K562 (cell line): ENCODE measurements at regions not wholly inside any gene's neighbourhood (a gene's known extent, or its start where the extent isn't known, plus 50 kb on each side); places are given as distances from the start of the nearest gene placed in this dataset.

Experiments
- ATAC-seq: fragments of 200-7000 bp; cut with Tn5 transposase; 3 replicates; pipeline ENCODE4 v1.9.1; 2020; ENCODE audit warnings: moderate library complexity
- BruUV-seq: library from RNA; stranded (reverse); fragments of 400-500 nt; replicated peaks from 2 replicates; lab custom pipeline; 2021; lab: Mats Ljungman, UMichigan
- CTCF ChIA-PET: fragments of 300-600 bp; formaldehyde crosslinking; extraction: SDS; loops from one replicate; lab custom pipeline; 2021; ENCODE audit warnings: low intra/inter-chr PET ratio; lab: Yijun Ruan, JAX
- POLR2A ChIA-PET: fragments of 300-600, 350-650 bp; sonication (Branson Sonifier 250); formaldehyde crosslinking; extraction: SDS; loops from one replicate; lab custom pipeline; 2021; ENCODE audit warnings: antibody characterized with exemption, inconsistent platforms; lab: Yijun Ruan, JAX
- DNase-seq, 4 experiments: peaks; one replicate each; pipeline versions ENCODE4 v3.0.0 to v3.0.0-alpha.2; 2011 to 2018; ENCODE audit warnings: low spot score in 3 of 4, mixed read lengths in 3 of 4; ENCODE audit errors: extremely low read depth in 1 of 4
- FAIRE-seq: peaks from 2 replicates; lab custom pipeline; 2011; peaks lifted over from hg19 to GRCh38; lab: Jason Lieb, UNC
- H2AFZ ChIP-seq: 2 replicates; pipeline ENCODE4 v1.6.0; 2011; ENCODE audit warnings: low read depth, low read length, control low read depth, inconsistent platforms
- H3K27ac ChIP-seq: fragments of 200-600 bp; 3 replicates; pipeline ENCODE4 v1.8.0; 2011; ENCODE audit warnings: low read depth, mild to moderate bottlenecking, control low read depth, inconsistent platforms, low read length, moderate library complexity, mixed read lengths; ENCODE audit errors: extremely low read depth
- H3K27me3 ChIP-seq, 2 experiments: fragments of 300-600 bp in 1 of 2; 2 replicates in 1 of 2; 3 replicates in 1 of 2; pipeline versions ENCODE4 v1.6.0 to v1.8.0; 2011; ENCODE audit warnings: inconsistent platforms in 2 of 2, low read length in 2 of 2, mild to moderate bottlenecking in 1 of 2, mixed read lengths in 1 of 2, moderate library complexity in 1 of 2; ENCODE audit not compliant: control insufficient read depth in 2 of 2, insufficient read depth in 2 of 2
- H3K36me3 ChIP-seq: fragments of 300-600 bp; 3 replicates; pipeline ENCODE4 v1.8.0; 2011; ENCODE audit warnings: mild to moderate bottlenecking, low read length, inconsistent platforms; ENCODE audit not compliant: control insufficient read depth, insufficient read depth
- H3K4me1 ChIP-seq, 2 experiments: fragments of 200-600 bp in 1 of 2; replicated peaks in 1 of 2; 2 replicates in 1 of 2; 3 replicates in 1 of 2; pipeline versions ENCODE4 v1.5.1 to v1.8.0; 2011; ENCODE audit warnings: inconsistent platforms in 2 of 2, low read length in 2 of 2, mild to moderate bottlenecking in 1 of 2, mixed read lengths in 1 of 2, moderate library complexity in 1 of 2; ENCODE audit not compliant: control insufficient read depth in 2 of 2, insufficient read depth in 2 of 2
- H3K4me2 ChIP-seq: 2 replicates; pipeline ENCODE4 v1.6.1; 2011; ENCODE audit warnings: low read length, control low read depth, inconsistent platforms, mixed read lengths; ENCODE audit not compliant: insufficient read depth
- H3K4me3 ChIP-seq: fragments of 200-600 bp; sonication (generic), shearing (Covaris generic); 2 replicates; pipeline ENCODE4 v1.5.1; 2016; ENCODE audit warnings: control low read depth, inconsistent platforms
- H3K79me2 ChIP-seq: fragments of 200-600 bp; 3 replicates; pipeline ENCODE4 v1.8.0; 2011; ENCODE audit warnings: low read length, inconsistent platforms; ENCODE audit not compliant: control insufficient read depth, insufficient read depth
- H3K9ac ChIP-seq, 2 experiments: 2 replicates each; pipeline versions ENCODE4 v1.6.0 to v1.6.1; 2011; ENCODE audit warnings: low read depth in 2 of 2, low read length in 2 of 2, control low read depth in 1 of 2, inconsistent platforms in 1 of 2, mild to moderate bottlenecking in 1 of 2, mixed read lengths in 1 of 2; ENCODE audit not compliant: insufficient read depth in 1 of 2
- H3K9me1 ChIP-seq: one replicate; pipeline ENCODE4 v1.6.0; 2011; ENCODE audit warnings: inconsistent platforms, mild to moderate bottlenecking, low read length, moderate library complexity; ENCODE audit not compliant: control insufficient read depth, insufficient read depth
- H3K9me3 ChIP-seq: replicated peaks from 2 replicates; pipeline ENCODE4 v1.5.1; 2011; ENCODE audit warnings: low read depth, low read length, inconsistent platforms; ENCODE audit not compliant: control insufficient read depth, insufficient read depth
- H4K20me1 ChIP-seq: replicated peaks from 2 replicates; pipeline ENCODE4 v1.6.1; 2011; ENCODE audit warnings: low read length, inconsistent platforms, mixed read lengths; ENCODE audit not compliant: control insufficient read depth, insufficient read depth
- ESRRA ChIP-seq: fragments of 450-650 bp; IDR thresholded peaks from 2 replicates; pipeline ENCODE4 v1.6.1; 2014; ENCODE audit warnings: low read depth, mild to moderate bottlenecking, moderate library complexity, borderline replicate concordance
- GATAD2B ChIP-seq: fragments of 450-650 bp; IDR thresholded peaks from 2 replicates; pipeline ENCODE4 v1.6.1; 2017; ENCODE audit warnings: mild to moderate bottlenecking, borderline replicate concordance
- LARP7 ChIP-seq: fragments of 450-650 bp; IDR thresholded peaks from 2 replicates; pipeline ENCODE4 v1.6.1; 2016
- MEF2A ChIP-seq: IDR thresholded peaks from 2 replicates; pipeline ENCODE4 v1.6.1; 2011; ENCODE audit warnings: low read depth, mild to moderate bottlenecking, low read length, moderate library complexity; ENCODE audit not compliant: control insufficient read depth
- RBM39 ChIP-seq: fragments of 200-400 bp; formaldehyde crosslinking; optimal IDR thresholded peaks from 2 replicates; pipeline ENCODE3; 2018; ENCODE audit warnings: low read depth, low read length
- SP2 ChIP-seq: IDR thresholded peaks from 2 replicates; pipeline ENCODE4 v1.6.1; 2011; ENCODE audit warnings: mild to moderate bottlenecking, low read depth, low read length, moderate library complexity; ENCODE audit not compliant: poor library complexity, severe bottlenecking; ENCODE audit errors: extremely low read depth
- TFAP4 ChIP-seq: sonication (generic); formaldehyde crosslinking; IDR thresholded peaks from 2 replicates; pipeline ENCODE4 v1.8.0; 2022; ENCODE audit warnings: missing genetic modification reagents, mild to moderate bottlenecking, moderate library complexity, borderline replicate concordance
- ZNF217 ChIP-seq: sonication (generic); formaldehyde crosslinking; IDR thresholded peaks from 2 replicates; pipeline ENCODE4 v1.8.0; 2022; ENCODE audit warnings: mild to moderate bottlenecking, missing genetic modification reagents
- whole genome bisulfite sequencing: fragments of 100-300 bp; shearing (Covaris generic); methylation state at CpG from one replicate; pipeline ENCODE4 v1.1.6; 2016; ENCODE audit warnings: low coverage, mixed read lengths; ENCODE audit not compliant: insufficient coverage; ENCODE audit errors: missing lambda C conversion rate; 5-methylcytosine and 5-hydroxymethylcytosine counted together
- in situ Hi-C: fragments of 300-500 bp; cut with MboI; formaldehyde crosslinking; loops from 4 replicates; pipeline ENCODE4 v1.15.0; 2018; ENCODE audit warnings: inconsistent platforms, mixed read lengths
- intact Hi-C: fragments of 100-400 bp; cut with micrococcal nuclease; formaldehyde crosslinking; loops from 2 replicates; pipeline ENCODE4 v1.14.2; 2022
- TF ChIP-seq, protein P1 (sequence below): sonication (generic); IDR thresholded peaks from 2 replicates; pipeline ENCODE4 v1.6.1; 2016
- TF ChIP-seq, protein P2 (sequence below), 2 experiments: fragments of 250-450 bp in 1 of 2; fragments of 450-650 bp in 1 of 2; sonication (Bioruptor Pico) in 1 of 2; IDR thresholded peaks; 2 replicates each; pipeline versions ENCODE4 v1.6.1 to v1.8.0; 2016 to 2021; ENCODE audit warnings: mild to moderate bottlenecking in 2 of 2, moderate library complexity in 2 of 2, missing compliant biosample characterization in 1 of 2, missing genetic modification characterization in 1 of 2
- TF ChIP-seq, protein P3 (sequence below): sonication (generic); formaldehyde crosslinking; IDR thresholded peaks from 2 replicates; pipeline ENCODE4 v1.8.1; 2023; ENCODE audit warnings: mild to moderate bottlenecking, missing genetic modification reagents

DNA sequence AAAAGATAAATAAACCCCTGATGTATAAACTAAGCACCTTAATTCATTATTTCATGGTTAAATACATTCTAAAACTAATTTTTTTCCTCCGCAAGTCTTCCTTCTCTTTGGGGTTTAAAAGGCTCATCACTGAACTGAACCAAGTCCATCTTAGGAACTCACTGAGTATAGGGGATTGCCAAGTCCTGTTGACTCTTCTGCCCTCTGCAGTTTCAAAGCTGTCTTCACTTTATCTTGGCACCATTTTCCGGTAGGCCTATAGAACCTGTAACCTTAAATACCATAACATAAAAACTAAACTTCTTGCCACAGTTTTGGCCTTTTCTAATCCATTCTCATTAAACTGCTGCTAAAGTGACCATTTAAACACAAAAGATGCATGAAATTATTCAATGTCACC, 66.5 kb upstream of the USPL1 start (continued):
- TF ChIP-seq, protein P1, sequence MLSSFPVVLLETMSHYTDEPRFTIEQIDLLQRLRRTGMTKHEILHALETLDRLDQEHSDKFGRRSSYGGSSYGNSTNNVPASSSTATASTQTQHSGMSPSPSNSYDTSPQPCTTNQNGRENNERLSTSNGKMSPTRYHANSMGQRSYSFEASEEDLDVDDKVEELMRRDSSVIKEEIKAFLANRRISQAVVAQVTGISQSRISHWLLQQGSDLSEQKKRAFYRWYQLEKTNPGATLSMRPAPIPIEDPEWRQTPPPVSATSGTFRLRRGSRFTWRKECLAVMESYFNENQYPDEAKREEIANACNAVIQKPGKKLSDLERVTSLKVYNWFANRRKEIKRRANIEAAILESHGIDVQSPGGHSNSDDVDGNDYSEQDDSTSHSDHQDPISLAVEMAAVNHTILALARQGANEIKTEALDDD: no peak
- TF ChIP-seq, protein P2, sequence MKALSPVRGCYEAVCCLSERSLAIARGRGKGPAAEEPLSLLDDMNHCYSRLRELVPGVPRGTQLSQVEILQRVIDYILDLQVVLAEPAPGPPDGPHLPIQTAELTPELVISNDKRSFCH (CRISPR knock-in tag; IDR thresholded peaks at IDR 0.05): no peak
- TF ChIP-seq, protein P2 (tag; IDR thresholded peaks at IDR 0.05): no peak
- TF ChIP-seq, protein P3, sequence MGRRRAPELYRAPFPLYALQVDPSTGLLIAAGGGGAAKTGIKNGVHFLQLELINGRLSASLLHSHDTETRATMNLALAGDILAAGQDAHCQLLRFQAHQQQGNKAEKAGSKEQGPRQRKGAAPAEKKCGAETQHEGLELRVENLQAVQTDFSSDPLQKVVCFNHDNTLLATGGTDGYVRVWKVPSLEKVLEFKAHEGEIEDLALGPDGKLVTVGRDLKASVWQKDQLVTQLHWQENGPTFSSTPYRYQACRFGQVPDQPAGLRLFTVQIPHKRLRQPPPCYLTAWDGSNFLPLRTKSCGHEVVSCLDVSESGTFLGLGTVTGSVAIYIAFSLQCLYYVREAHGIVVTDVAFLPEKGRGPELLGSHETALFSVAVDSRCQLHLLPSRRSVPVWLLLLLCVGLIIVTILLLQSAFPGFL: no peak

GRCh38 chr13:30552567-30552966, 65.2 kb upstream of the USPL1 start:
- H3K4me1 ChIP-seq: no peaks in the 10 kb centered on the region
- no peak overlapping the region for H3K4me3 ChIP-seq
- in situ Hi-C loops: no loop called here
- H3K9ac ChIP-seq: no peak overlapping the region
- POLR2A ChIA-PET: no interaction called here
- no peak overlapping the region for H3K4me2 ChIP-seq
- intact Hi-C loops: loop anchor here (5.0 to 10.0 kb wide), 2 partner anchors 88 to 145 kb away; partner anchors contain the start of gene HMGB1
- no peaks in the 10 kb centered on the region for H3K79me2 ChIP-seq
- TF ChIP-seq GATAD2B (no peak), ZNF217 (no peak), LARP7 (no peak), RBM39 (no peak), SP2 (no peak), ESRRA (no peak), MEF2A (no peak), TFAP4 (no peak)
- no peak overlapping the region for H2AFZ ChIP-seq
- H4K20me1 ChIP-seq: no peaks in the 10 kb centered on the region
- CTCF ChIA-PET: no interaction called here
- peaks cover 4 to 6% of the 10 kb centered on the region in 2 experiments; a peak in 1 of 5 replicates for H3K27me3 ChIP-seq
- BruUV-seq: no TSS peak
- H3K27ac ChIP-seq: no peak overlapping the region
- WGBS: 7% methylated on average over 4 of the region's 4 CpGs
- no peaks in the 10 kb centered on the region for H3K36me3 ChIP-seq
- no peak for FAIRE-seq
- no peak for DNase-seq
- ATAC-seq: no peak
- H3K9me3 ChIP-seq: no peaks in the 10 kb centered on the region
- H3K9me1 ChIP-seq: no peaks in the 10 kb centered on the region
